Renal cortical epithelial cell (primary cell): ENCODE measurements at regions not wholly inside any gene's neighbourhood (a gene's known extent, or its start where the extent isn't known, plus 50 kb on each side); places are given as distances from the start of the nearest gene placed in this dataset.
"Not testable (repeated sequence)": the region's sequence is repeated elsewhere in the genome, so short reads cannot be mapped to it uniquely, and the experiment has no call there.

Experiments
- DNase-seq: peaks from one replicate; pipeline ENCODE4 v3.0.0-alpha.2; 2011; ENCODE audit warnings: low read depth

DNA sequence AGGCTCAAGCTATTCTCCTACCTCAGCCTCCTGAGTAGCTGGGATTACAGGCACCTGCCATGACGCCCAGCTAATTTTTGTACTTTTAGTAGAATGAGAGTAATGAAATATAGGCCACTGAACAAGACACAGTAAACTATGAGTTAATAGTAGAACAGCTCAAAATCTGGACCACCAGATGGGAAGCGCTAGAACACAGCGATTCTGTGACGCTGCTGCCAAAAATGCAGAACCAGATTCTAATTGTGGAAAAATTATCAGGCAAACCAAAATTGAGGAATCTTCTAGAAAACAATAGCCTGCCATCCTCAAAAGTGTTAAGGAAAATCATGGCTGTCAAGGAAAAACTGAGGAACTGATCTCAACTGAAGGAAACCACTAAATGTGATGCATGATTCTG lies 111.4 kb upstream of the TIAM1 start:
- DNase-seq: no peak

DNA sequence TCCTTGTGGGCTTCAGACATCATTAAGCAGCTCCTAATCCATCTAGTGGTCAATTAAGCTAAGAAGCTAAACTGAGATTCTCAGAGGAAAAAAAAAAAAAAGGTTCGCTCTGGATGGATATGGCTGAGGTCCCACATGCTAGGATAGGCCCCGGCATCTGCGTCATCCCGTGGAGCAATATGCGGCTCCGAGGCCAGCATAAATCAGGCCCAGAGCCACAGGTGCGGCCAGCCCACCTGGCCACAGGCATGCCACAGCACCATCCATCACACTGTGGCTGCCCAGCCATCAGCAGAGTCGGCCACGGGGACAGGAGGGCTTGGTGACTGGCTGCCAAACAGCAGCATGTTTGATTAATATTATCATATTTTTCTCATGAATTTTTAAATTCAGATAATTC lies 106.9 kb upstream of the TIAM1 start:
- DNase-seq: no peak

DNA sequence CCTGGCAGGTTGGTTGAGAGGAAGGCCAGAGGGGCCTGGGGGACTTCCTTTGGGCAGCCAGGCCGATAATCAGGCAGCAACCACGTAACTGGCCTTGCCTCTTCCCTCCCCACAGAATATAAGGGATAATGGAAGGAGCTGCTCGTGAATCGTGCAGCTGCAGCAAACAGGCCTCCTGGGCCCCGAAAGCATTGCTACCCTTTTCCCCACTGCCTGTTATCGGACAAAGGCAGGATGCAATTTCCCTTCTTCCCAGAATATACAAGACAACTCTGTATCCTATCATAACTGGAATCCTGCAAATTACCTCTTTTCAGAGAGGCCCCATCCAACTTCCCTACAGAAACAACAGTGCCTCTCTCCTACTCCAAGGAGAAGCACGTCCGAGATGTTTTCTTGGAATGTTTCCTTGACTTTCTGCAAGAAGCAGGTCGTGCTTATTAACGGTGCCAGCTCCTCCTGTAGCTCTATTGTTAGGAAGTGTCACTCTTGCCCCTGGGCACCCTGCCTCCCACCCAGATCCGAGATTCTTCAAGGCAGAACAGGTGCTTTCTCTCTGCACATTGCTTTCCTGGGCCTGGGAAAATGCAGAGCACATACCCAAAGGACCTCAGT lies 106.0 kb upstream of the TIAM1 start:
- DNase-seq: no peak

DNA sequence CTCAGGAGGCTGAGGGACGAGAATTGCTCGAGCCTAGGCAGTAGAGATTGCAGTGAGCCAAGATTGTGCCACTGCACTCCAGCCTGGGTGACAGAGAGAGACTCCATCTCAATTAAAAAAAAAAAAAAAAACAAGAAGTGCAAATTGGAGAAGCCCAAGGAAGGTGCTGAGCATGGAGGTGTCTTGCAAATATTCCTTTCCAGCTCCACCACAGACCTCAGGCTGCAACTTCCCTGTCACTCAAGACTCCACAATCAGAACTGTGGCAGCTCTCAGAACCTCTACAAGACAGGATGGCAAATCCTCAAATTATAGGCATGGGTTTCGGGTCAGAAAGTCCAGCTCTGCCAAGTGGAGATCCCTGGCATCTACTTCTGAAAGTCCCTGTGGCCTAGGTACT lies 104.4 kb upstream of the TIAM1 start:
- no peak for DNase-seq

DNA sequence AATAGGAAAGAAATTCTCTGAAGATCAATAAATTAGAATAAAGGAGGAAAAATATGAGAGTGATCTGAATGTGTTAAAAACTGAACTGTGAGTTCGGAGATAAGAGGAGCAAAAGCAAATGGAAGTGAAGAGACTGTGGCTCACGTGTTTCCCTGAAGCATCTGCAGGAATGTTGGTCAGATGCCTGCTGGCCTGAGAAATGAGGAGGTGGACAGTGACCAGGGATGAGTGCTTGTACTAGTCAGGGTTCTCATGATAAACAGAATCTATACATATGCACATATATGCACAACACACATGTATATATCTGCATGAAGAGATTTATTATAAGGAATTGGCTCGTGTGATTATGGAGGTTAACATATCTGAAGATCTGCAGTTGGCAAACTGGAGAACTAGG lies 103.4 kb upstream of the TIAM1 start:
- DNase-seq: no peak

DNA sequence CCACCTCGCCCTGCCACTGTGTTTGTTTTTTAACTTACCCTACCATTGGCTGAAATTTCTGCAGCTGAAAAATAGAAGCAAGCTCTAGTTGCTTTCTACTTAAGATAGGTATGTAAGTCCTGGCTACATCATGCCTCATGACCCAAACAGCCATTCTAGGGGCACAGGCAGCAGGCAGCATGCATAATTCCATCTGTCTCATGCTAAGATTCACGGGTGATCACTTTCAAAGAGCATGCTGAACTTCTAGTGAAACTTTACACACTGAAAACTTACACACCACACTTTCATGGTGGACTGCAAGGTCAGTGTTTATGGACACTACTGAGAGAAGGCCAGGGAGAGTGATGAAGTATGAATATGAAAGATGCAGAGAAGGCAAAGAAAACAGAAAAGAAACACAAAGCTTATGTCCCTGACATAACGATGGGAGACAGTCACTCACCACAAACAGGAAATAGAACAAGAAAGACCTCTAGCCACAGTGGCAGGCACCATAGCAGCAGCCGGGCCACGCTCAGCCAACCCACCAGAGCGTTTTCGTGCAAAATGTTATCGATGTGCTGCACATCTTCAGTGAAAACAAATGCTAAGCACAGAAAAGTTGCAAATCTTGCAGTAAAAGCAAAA lies 102.3 kb upstream of the TIAM1 start:
- DNase-seq: no peak

DNA sequence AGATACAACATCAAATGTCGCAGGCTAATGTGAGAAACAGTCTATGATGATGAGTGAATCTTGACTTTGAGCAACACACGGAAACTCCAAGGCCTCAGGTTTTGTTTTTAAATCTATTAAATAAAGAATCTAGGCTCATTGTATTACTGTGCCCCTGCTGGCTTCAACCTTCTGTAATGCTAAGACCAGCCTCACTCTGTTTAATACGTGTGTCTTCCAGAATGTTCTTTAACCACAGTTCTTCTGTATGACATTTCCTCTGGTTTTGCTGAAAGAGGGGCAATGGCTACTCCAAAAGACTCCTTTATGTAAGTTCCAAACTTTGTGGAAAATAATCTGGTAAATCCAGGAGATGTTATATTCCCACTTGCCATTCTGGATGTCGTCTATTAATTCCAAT lies 101.1 kb upstream of the TIAM1 start:
- DNase-seq: no peak

DNA sequence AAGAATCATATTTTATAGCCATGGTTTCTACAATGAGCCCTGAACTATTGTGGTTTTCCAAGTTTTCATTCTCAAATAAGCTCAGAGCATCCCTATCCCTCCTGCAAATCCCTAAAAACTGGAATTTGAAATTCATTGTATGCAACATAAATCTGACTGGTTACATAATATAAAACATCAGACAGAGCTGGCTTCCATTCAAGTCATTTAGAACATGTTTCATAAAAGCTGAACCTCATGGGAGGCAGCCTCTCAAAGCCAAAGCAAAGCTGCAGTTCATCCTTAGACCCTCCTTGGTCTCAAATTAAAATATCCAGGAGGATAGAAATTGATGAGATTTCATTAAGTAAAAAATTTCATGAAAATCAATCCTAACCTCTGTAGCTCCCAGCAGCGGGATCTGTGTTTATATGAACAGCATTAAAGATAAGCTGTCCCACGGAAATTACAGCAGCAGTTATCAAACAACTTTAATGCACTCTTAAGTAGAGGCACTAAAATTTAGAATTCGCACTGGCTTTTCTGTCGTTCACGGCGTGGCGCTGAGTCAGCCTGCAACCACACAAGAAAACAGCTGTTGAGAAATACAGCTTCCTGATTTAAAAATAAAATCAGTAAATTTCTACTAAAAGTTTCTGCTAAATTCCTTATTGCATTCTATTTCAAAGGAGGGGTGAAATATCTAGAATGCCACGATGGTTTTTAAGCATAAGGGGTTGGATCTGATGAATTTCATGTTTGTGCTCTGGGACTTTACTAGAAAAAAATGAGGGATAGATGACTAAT lies 99.9 kb upstream of the TIAM1 start:
- DNase-seq: no peak

DNA sequence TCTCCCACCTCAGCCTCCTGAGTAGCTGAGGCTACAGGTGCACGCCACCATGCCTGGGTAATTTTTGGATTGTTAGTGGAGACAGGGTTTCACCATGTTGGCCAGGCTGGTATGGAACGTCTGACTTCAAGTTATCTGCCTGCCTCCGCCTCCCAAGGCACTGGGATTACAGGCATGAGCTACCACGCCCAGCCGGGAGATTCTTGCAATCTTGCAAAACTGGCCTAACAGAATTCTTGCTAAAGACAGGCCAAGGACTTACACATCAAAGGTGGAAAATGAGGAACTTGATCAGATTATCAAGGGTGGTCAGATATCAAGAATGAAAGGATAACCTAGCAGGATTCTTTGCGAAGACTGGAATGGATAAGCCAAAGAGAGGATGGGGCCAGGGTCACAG lies 98.3 kb upstream of the TIAM1 start:
- DNase-seq: no peak

DNA sequence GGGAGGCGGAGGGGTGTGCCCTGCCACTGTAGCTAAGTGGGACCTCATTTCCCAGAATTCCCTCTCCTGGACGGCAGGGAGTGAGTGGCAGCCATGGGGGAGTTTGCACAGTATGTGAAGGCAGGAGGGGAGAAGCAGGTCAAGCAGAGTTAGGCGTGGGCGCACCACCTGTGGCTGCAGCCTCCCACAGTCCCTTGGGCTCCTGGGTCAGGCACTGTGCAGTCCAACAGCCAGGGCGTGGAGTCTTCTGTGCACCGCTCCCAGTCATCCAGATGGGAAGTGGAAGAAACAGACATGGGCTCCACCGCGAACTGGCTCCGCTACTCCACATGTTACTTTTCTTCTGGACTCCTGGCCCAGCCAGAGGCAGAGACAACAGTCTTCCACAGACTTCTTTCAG lies 85.4 kb upstream of the TIAM1 start:
- DNase-seq: no peak

DNA sequence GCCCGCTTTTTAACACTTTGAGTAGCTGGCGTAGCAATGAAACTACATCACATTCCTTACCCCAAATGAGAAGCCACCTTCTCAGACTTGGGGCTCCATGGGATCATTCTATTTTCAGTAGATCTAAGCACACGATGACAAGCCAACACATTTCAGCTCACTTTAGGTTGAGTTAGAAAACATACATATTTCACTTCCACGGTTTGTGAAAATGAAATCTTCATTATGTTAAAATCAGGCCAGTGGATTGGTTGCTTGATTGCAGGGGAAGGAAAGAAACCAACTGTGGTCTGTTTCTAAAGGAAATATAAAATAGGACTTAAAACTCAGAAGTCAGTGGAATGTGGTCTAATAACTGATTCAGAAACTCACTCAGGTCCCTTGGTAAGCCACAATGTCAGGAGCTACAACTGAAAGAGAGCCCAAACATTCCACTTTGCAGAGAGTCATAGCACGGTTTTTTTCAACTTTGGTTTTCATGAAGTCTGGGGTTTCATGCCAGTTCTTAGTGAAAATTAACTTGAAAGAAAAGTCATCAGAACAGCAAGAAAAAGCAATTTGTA lies 82.3 kb upstream of the TIAM1 start:
- peak; percentile 41 for DNase-seq

DNA sequence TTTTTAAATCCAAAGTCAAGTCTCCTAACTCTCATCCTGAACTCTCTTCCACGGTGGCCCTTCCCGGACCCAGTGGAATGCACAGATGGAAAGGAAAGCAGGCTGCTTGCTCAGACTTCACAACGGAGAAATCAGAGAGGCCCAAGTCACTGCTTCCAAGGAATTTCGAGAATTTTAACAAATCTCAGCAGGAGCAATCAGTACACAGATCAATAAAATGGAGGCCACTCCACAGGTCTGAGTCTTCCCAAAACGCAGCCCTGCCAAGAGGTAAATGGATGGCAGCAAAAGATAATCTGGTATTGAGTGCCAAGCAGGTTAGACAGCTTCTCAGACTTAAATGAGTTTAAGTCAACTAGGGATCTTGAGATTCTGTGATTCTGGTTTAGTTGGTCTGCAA lies 81.1 kb upstream of the TIAM1 start:
- DNase-seq: peak; percentile 9

DNA sequence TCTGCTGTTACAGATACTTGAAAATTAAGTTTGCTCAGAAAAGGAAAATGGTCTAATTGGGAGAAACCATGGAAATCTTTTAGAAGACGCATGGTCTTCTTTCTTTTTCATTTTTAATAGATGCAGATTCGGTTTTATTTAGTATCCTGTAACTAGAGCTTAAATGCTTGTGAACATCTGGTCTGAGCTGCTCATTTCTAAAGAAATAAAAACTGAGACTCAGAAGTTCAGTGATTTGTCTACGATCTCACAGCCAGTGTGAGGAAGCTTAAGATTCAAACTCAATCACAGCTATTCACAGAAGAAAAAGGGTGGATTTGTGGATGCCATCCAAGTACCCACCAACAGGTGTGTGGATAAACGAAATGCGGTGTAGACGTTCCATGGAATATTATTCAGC lies 80.0 kb upstream of the TIAM1 start:
- no peak for DNase-seq

DNA sequence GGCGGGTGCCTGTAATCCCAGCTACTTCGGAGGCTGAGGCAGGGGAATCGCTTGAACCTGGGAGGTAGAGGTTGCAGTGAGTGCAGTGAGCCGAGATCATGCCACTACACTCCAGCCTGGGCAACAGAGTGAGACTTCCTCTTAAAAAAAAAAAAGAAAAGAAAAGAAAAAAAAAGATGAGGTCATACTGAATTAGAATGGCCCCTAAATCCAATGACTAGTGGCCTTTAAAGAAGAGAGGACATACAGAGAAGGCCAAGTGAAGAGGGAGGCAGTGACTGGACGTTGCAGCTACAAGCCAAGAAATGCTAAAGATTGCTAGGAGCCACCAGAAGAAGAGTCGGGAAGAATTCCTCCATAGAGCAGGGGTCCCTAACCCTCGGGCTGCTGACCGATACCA lies 76.9 kb upstream of the TIAM1 start:
- DNase-seq: no peak

DNA sequence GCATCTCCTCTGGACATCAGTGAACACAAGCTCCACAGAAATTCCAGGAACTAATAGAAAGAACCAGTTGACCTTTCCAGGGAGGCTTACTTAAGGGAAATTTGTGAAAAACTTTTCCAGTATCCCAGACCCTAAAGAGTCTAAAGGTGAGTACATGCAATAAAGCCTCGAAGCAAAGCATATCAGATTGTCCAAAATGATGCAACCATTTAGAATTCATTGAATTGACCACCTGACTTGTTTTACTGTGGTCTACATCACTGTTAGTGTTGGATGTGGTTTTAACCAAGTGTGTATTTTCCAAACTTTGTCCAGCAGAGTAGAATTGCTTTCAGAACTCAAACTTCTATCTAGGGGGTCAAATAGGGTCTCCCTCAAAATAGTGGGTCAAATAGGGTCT lies 76.3 kb upstream of the TIAM1 start:
- DNase-seq: no peak

DNA sequence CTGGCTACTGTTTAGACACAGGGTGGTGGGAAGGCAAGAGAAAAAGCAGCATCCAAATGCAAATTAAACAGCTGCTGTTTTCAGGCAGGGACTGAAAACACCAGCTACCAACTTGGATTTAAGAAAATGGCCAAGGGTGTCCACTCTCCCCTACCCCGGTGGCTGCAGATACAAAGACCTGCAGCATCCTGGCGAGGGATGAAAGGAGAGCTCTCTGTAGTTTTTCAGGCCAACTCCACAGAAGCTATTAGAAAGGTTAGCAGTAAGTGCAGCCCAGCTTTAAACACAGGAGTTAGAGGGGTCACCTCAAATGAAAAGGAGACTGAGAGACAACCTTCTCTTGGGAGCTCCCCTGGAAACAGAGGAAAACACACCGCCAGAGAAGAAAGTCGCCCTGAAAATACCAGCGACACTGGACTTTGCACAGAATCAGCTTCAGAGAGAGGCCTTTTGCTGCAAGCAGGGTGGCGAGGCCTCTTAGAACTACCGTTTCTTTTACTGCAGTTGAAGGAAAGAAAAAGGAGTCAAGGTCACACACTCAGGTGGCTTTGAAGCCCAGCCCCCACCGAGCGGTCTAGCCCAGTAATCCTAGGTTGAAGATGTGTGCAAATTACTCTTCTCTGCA lies 74.4 kb upstream of the TIAM1 start:
- DNase-seq: no peak

DNA sequence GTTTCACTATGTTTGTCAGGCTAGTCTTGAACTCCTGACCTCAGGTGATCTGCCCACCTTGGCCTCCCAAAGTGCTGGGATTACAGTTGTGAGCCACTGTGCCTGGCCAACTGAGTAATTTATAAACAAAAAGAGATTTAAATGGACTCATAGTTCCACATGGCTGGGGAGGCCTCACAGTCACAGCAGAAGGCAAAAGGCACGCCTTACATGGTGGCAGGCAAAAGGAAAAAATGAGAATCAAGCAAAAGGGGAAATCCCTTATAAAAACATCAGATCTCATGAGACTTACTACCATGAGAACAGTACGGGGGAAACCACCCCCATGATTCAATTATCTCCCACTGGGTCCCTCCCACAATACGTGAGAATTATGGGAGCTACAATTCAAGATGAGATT lies 73.2 kb upstream of the TIAM1 start:
- not testable (repeated sequence) for DNase-seq

DNA sequence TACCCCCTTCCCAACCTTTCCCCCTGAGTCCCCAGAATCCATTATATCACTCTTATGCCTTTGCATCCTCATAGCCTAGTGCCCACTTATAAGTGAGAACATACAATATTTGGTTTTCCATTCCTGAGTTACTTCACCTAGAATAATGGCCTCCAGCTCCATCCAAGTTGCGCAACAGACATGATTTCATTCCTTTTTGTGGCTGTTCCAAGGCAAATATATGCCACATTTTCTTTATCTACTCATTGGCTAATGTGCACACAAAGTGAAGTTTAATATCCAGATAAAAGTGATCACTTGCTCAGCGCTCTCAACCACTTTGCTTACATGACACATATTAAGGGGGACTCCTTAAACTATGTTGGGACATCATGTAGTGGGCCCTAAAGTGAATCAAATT lies 72.4 kb upstream of the TIAM1 start:
- peak; percentile 10 for DNase-seq

DNA sequence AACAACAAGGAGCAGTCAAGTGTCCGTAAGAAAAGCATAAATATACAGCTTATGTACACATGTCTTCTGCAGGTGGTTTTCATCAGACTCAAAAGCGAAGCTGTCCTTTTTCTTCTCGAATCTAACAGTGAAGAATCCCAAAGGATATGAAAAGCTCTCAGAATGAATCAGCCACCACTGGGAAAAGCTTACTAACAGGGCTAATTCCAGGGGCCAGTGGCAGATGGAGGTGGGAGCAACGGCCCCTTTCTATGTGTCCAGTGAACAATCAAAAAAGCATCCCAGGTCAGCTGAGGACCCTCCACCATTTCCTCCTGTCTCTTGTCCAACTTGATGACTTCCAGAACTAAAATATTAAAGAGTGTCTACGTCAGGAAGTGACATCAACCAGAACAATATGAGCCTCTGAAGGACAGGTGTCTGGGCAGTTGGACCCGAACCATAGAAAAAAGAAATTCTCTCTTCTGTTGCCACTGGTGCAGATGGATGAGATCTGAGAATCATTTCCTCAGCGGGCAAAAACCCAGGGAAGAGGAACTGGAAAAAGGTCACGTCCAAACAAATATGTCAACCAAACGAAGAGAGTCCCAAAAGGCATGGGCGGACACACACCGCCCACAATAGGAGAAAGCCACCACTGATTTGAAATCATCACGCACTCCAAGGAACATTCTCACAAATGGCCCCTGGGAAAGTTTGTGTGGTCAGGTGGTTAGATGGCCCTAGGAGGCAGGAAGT lies 70.4 kb upstream of the TIAM1 start:
- no peak for DNase-seq

DNA sequence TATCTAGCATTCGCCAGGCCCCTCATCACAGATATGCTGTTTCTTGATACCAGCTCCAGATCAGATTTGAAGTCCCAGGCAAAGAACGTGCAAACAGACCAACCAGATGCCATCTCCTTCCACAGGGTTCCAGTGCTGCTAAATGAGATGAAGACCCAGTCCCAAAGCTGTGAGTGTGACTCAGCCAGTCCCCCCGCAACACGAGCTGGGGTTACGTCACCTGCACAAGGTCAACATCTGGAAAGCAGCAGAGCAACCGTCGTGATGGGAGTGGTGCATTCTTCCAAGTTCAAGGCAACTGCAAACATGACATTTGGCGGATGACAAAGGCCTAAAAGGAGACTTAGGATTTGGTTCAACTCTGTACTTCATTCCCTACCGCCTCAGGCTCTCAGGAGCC lies 69.6 kb upstream of the TIAM1 start:
- DNase-seq: no peak

DNA sequence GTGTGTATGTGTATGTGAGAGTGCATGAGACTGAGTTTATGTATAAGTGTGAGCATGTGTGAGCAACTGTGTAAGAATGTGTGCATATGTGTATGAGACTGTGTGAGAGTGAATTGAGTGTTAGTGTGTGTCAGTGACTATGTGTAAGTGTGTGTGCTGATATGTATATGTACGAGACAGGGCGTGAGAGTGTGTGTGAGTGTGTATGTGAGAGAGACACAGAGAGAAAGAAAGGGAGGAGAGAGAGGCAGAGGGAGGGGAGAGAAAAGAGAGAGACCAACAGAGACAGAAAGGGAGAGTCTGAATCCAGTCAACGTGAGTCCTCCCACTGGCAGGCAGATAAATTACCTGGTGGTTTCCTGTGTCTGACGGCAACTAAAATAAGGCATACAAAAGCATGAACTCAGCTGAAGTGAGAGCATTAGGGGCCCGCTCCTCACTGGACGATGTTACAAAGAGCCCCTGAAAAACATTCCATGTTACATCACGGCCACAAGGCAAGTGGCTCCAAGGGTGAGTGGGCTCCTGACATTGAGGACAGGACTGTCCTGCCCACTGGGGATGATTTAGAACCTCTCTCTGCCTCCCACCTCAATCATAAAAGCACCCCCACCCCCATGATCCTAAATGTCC lies 66.6 kb upstream of the TIAM1 start:
- peak; percentile 1 for DNase-seq
